Lower leg skin (tissue), 3 donors: ENCODE measurements at regions not wholly inside any gene's neighbourhood (a gene's known extent, or its start where the extent isn't known, plus 50 kb on each side); places are given as distances from the start of the nearest gene placed in this dataset.

ENCODE experiments used
- POLR2A ChIP-seq, 2 donors: fragments of 450-650 bp; IDR thresholded peaks; one replicate each; pipeline ENCODE4 v1.6.1; 2016 to 2017; ENCODE audit warnings: antibody characterized with exemption in 2 of 2, mild to moderate bottlenecking in 1 of 2, moderate library complexity in 1 of 2
- TF ChIP-seq, protein P1 (sequence below), 3 donors: fragments of 450-650 bp; IDR thresholded peaks; one replicate each; pipeline ENCODE4 v1.5.1; 2016; ENCODE audit warnings: antibody characterized with exemption in 3 of 3, mild to moderate bottlenecking in 3 of 3, moderate library complexity in 2 of 3

DNA sequence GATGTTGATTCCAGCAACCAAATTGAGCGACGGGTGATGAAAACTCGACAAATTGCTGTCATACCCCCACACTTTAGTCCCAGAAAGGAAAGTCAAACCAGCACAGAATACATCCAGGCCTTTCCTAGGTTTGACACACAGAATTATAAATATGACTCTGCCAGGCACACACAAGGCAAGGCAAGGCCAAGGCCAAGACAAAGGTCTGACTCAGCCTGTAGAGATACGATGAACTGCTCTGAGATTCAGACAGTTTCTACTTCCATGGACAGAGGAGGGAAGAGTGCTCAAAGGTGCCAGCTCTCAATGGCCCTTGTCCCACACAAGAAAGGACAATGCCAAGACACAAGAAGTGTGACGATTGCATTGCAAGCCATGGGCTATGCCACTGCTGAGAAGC, 880.2 kb upstream of the TMEM132C start:
- TF ChIP-seq, protein P1, sequence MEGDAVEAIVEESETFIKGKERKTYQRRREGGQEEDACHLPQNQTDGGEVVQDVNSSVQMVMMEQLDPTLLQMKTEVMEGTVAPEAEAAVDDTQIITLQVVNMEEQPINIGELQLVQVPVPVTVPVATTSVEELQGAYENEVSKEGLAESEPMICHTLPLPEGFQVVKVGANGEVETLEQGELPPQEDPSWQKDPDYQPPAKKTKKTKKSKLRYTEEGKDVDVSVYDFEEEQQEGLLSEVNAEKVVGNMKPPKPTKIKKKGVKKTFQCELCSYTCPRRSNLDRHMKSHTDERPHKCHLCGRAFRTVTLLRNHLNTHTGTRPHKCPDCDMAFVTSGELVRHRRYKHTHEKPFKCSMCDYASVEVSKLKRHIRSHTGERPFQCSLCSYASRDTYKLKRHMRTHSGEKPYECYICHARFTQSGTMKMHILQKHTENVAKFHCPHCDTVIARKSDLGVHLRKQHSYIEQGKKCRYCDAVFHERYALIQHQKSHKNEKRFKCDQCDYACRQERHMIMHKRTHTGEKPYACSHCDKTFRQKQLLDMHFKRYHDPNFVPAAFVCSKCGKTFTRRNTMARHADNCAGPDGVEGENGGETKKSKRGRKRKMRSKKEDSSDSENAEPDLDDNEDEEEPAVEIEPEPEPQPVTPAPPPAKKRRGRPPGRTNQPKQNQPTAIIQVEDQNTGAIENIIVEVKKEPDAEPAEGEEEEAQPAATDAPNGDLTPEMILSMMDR (IDR thresholded peaks at IDR 0.05) = no peak
- TF ChIP-seq POLR2A (IDR thresholded peaks at IDR 0.05) = no peak
